ENCODE measurements at regions not wholly inside any gene's neighbourhood (a gene's known extent, or its start where the extent isn't known, plus 50 kb on each side); places are given as distances from the start of the nearest gene placed in this dataset.

DNA sequence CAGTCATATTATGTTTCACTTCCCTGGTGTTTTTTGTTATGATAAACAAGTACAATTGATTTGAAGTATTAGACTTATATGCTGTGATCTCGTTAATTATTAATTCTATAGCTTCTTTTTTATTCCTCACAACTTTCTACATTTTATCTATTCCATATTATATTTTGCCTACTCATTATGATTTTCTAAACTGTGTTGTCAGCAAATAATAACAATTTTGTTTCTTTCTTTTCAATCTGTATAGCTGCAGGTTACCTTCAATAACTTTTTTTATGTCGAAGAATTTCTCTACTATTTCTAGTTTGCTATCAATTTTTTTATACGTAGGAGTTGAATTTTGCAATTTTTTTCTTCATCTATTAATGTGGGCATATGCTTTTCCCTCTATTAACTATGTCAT, 304.4 kb downstream of the PCDH17 start:
- DNase-seq = no peak
- WGBS (ENCODE audit: insufficient coverage) = no CpG with 5 or more reads among the region's 3 CpGs
- ChIA-PET POLR2A (no interaction called here), CTCF (no interaction called here)
- Mint-ChIP-seq H3K27me3 (no peaks in the 10 kb centered on the region), H3K4me3 (no peak overlapping the region), H3K4me1 (no peaks in the 10 kb centered on the region), H3K27ac (no peak overlapping the region), H3K9me3 (ENCODE audit: insufficient read depth) (peaks cover 5% of the 10 kb centered on the region)
- Histone ChIP-seq H4K20me1 (ENCODE audit: control insufficient read depth, insufficient read depth, low read length, poor library complexity, severe bottlenecking) (no peaks in the 10 kb centered on the region), H3K9me3 (ENCODE audit: control extremely low read depth in 1 of 3, control insufficient read depth in 2 of 3, insufficient read depth in 1 of 3, low read length in 2 of 3) (no peaks in the 10 kb centered on the region), H3K27ac (ENCODE audit: low read length in 2 of 2) (no peak overlapping the region), H3K36me3 (replicated peaks in 1 of 2; ENCODE audit: control extremely low read depth in 1 of 2, control insufficient read depth in 1 of 2, extremely low read depth in 1 of 2, insufficient read depth in 2 of 2, low read length in 1 of 2) (no peaks in the 10 kb centered on the region), H3K4me1 (ENCODE audit: control insufficient read depth in 2 of 2, insufficient read depth in 2 of 2, low read length in 2 of 2) (no peaks in the 10 kb centered on the region), H3K4me3 (ENCODE audit: control extremely low read depth in 1 of 5, extremely low read depth in 1 of 5, insufficient read depth in 1 of 5, low read depth in 2 of 5, low read length in 4 of 5) (no peak overlapping the region), H3K79me2 (ENCODE audit: control insufficient read depth, insufficient read depth, low read length) (no peaks in the 10 kb centered on the region), H3K4me2 (replicated peaks; ENCODE audit: low read depth, low read length, poor library complexity, severe bottlenecking) (no peak overlapping the region), H3K27me3 (replicated peaks in 1 of 4; ENCODE audit: control extremely low read depth in 1 of 4, control insufficient read depth in 3 of 4, insufficient read depth in 4 of 4, low read length in 3 of 4) (no peaks in the 10 kb centered on the region), H3K9ac (ENCODE audit: low read length) (no peak overlapping the region), H2AFZ (ENCODE audit: insufficient read depth, low read depth, low read length, poor library complexity, severe bottlenecking) (no peak overlapping the region)
- intact Hi-C loops (cut with micrococcal nuclease) = no loop called here
- no peak for ATAC-seq (ENCODE audit: low read depth)
- TF ChIP-seq EZH2 (IDR thresholded peaks at IDR 0.05; ENCODE audit: borderline replicate concordance, insufficient read depth, low read depth, low read length, poor library complexity, severe bottlenecking) = no peak
- TF ChIP-seq, protein P1, sequence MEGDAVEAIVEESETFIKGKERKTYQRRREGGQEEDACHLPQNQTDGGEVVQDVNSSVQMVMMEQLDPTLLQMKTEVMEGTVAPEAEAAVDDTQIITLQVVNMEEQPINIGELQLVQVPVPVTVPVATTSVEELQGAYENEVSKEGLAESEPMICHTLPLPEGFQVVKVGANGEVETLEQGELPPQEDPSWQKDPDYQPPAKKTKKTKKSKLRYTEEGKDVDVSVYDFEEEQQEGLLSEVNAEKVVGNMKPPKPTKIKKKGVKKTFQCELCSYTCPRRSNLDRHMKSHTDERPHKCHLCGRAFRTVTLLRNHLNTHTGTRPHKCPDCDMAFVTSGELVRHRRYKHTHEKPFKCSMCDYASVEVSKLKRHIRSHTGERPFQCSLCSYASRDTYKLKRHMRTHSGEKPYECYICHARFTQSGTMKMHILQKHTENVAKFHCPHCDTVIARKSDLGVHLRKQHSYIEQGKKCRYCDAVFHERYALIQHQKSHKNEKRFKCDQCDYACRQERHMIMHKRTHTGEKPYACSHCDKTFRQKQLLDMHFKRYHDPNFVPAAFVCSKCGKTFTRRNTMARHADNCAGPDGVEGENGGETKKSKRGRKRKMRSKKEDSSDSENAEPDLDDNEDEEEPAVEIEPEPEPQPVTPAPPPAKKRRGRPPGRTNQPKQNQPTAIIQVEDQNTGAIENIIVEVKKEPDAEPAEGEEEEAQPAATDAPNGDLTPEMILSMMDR (IDR thresholded peaks at IDR 0.05) = no peak

DNA sequence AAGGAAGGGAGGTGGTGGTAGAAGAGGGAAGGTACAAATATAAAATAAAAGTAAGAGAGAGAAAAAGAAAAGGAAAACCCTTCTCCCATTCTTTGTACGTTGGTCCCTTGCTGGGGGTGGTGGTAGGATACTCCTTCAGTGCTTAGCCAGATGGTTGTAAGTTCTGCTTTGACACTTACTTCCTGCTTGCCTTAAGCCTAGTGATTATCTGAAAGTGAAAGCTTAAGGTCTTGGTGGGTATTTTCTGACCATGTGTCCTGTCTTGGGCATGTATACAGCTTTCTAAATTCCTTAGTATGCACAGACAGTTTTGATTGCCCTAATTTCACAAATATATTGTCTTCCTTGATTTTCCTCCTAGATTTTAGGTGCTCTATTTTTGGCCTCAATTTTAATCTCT, 314.8 kb downstream of the PCDH17 start:
- no peak overlapping the region for H3K27ac Mint-ChIP-seq

More for the DNA sequence above, 314.8 kb downstream of the PCDH17 start:
- DNase-seq (no peak), ATAC-seq (ENCODE audit: low read depth) (no peak)
- H3K9me3 ChIP-seq (ENCODE audit: control extremely low read depth in 1 of 3, control insufficient read depth in 2 of 3, insufficient read depth in 1 of 3, low read length in 2 of 3) = peaks cover 0 to 6% (median 0%) of the 10 kb centered on the region in 3 donors
- Mint-ChIP-seq H3K9me3 (ENCODE audit: insufficient read depth) (peaks cover 6% of the 10 kb centered on the region), H3K27me3 (no peaks in the 10 kb centered on the region), H3K4me3 (no peak overlapping the region), H3K4me1 (no peaks in the 10 kb centered on the region)
- intact Hi-C loops (cut with micrococcal nuclease) = no loop called here
- ChIA-PET POLR2A (no interaction called here), CTCF (no interaction called here)
- H3K27ac ChIP-seq (ENCODE audit: low read length in 2 of 2) = no peak overlapping the region
- no peaks in the 10 kb centered on the region for H3K27me3 ChIP-seq (replicated peaks in 1 of 4; ENCODE audit: control extremely low read depth in 1 of 4, control insufficient read depth in 3 of 4, insufficient read depth in 4 of 4, low read length in 3 of 4)
- WGBS (ENCODE audit: insufficient coverage) = no CpG with 5 or more reads among the region's 1 CpG
- no peak overlapping the region for H3K4me2 ChIP-seq (replicated peaks; ENCODE audit: low read depth, low read length, poor library complexity, severe bottlenecking)
- no peaks in the 10 kb centered on the region for H3K79me2 ChIP-seq (ENCODE audit: control insufficient read depth, insufficient read depth, low read length)
- H3K36me3 ChIP-seq (replicated peaks in 1 of 2; ENCODE audit: control extremely low read depth in 1 of 2, control insufficient read depth in 1 of 2, extremely low read depth in 1 of 2, insufficient read depth in 2 of 2, low read length in 1 of 2) = no peaks in the 10 kb centered on the region
- no peaks in the 10 kb centered on the region for H4K20me1 ChIP-seq (ENCODE audit: control insufficient read depth, insufficient read depth, low read length, poor library complexity, severe bottlenecking)
- no peak overlapping the region for H3K9ac ChIP-seq (ENCODE audit: low read length)
- H3K4me1 ChIP-seq (ENCODE audit: control insufficient read depth in 2 of 2, insufficient read depth in 2 of 2, low read length in 2 of 2) = no peaks in the 10 kb centered on the region
- no peak overlapping the region for H3K4me3 ChIP-seq (ENCODE audit: control extremely low read depth in 1 of 5, extremely low read depth in 1 of 5, insufficient read depth in 1 of 5, low read depth in 2 of 5, low read length in 4 of 5)
- H2AFZ ChIP-seq (ENCODE audit: insufficient read depth, low read depth, low read length, poor library complexity, severe bottlenecking) = no peak overlapping the region
- no peak for TF ChIP-seq EZH2 (IDR thresholded peaks at IDR 0.05; ENCODE audit: borderline replicate concordance, insufficient read depth, low read depth, low read length, poor library complexity, severe bottlenecking)
- TF ChIP-seq, protein P1 (IDR thresholded peaks at IDR 0.05) = no peak
